ENCODE measurements at regions not wholly inside any gene's neighbourhood (a gene's known extent, or its start where the extent isn't known, plus 50 kb on each side); places are given as distances from the start of the nearest gene placed in this dataset.

DNA sequence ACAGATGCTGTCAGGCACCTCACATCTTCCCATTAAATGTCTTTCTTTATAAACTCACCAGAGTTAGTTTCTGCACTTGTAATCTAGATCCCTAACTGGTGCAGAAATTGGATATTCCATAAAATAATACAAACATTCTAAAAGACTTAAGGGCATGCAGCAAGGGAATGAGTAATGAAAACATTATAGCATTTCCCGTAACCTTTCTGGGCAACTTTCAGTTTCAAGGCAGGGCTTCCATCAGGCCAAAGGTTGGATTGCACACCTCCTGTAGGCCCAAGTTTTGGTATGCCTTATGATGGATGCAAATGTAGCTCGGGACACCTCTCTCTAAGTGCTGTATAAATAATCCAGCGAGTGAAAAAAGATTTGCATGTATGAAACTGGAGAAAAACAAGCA, 129.9 kb upstream of the LYZL2 start:
- TF ChIP-seq CTCF (IDR thresholded peaks at IDR 0.05) (no peak), POLR2A (IDR thresholded peaks at IDR 0.05) (no peak)
